Natural killer cell treated with Interleukin-12 subunit alpha and Interleukin-12 subunit beta and Interleukin-15 and Interleukin-18, amount 100 ng/mL, for 72 hours (primary cell): ENCODE measurements at regions not wholly inside any gene's neighbourhood (a gene's known extent, or its start where the extent isn't known, plus 50 kb on each side); places are given as distances from the start of the nearest gene placed in this dataset.
"Not testable (repeated sequence)": the region's sequence is repeated elsewhere in the genome, so short reads cannot be mapped to it uniquely, and the experiment has no call there.

Experiments used
- ATAC-seq, 2 donors: fragments of 150-1000 bp; cut with Tn5 transposase in 1 of 2; sonication (Bioruptor Pico), chemical (Tn5 transposase) in 1 of 2; 2 replicates each; pipeline ENCODE4 v1.10.0; 2021
- DNase-seq: peaks from one replicate; pipeline ENCODE4 v3.0.0; 2022; ENCODE audit warnings: low spot score
- H3K27ac Mint-ChIP-seq, 2 donors: 1 replicate in 1 of 2; 2 replicates in 1 of 2; pipeline ENCODE4 v1.8.0; 2022; ENCODE audit warnings: mixed read lengths in 2 of 2, mild to moderate bottlenecking in 1 of 2, moderate library complexity in 1 of 2
- H3K27me3 Mint-ChIP-seq, 2 donors: 1 replicate in 1 of 2; 2 replicates in 1 of 2; pipeline ENCODE4 v1.8.0; 2022; ENCODE audit warnings: mixed read lengths in 2 of 2
- H3K36me3 Mint-ChIP-seq: one replicate; pipeline ENCODE4 v1.8.0; 2022; ENCODE audit warnings: mixed read lengths
- H3K4me1 Mint-ChIP-seq, 2 donors: 1 replicate in 1 of 2; 2 replicates in 1 of 2; pipeline ENCODE4 v1.8.0; 2022; ENCODE audit warnings: low read depth in 2 of 2, mixed read lengths in 2 of 2, mild to moderate bottlenecking in 1 of 2
- H3K4me3 Mint-ChIP-seq: one replicate; pipeline ENCODE4 v1.8.0; 2022; ENCODE audit warnings: mixed read lengths
- H3K9me3 Mint-ChIP-seq: 2 replicates; pipeline ENCODE4 v1.8.0; 2022; ENCODE audit warnings: mixed read lengths

- not testable (repeated sequence) for H3K4me1 Mint-ChIP-seq, H3K9me3 Mint-ChIP-seq, DNase-seq, H3K27me3 Mint-ChIP-seq, H3K27ac Mint-ChIP-seq, H3K36me3 Mint-ChIP-seq, H3K4me3 Mint-ChIP-seq
- peak; percentile 58 to 69 for ATAC-seq
Measured at GRCh38 chr16:88193706-88194396, 188.9 kb upstream of the ZNF469 start.

GRCh38 chr16:88194397-88195268, 188.1 kb upstream of the ZNF469 start:
- H3K36me3 Mint-ChIP-seq = no peaks in the 10 kb centered on the region
- ATAC-seq (no peak), DNase-seq (no peak)
- peaks cover 7% of the 10 kb centered on the region in 2 donors for H3K27me3 Mint-ChIP-seq
- H3K27ac Mint-ChIP-seq = no peak overlapping the region
- H3K4me1 Mint-ChIP-seq = peaks cover 7 to 8% of the 10 kb centered on the region in 2 donors
- H3K4me3 Mint-ChIP-seq = no peak overlapping the region
- peaks cover 5% of the 10 kb centered on the region for H3K9me3 Mint-ChIP-seq

- no peak for ATAC-seq
- no peak for DNase-seq
- H3K4me1 Mint-ChIP-seq = peaks cover 7 to 8% of the 10 kb centered on the region in 2 donors
- no peak overlapping the region for H3K4me3 Mint-ChIP-seq
- peaks cover 5% of the 10 kb centered on the region for H3K9me3 Mint-ChIP-seq
- peaks cover 5 to 7% of the 10 kb centered on the region in 2 donors for H3K27me3 Mint-ChIP-seq
- no peak overlapping the region for H3K27ac Mint-ChIP-seq
- no peaks in the 10 kb centered on the region for H3K36me3 Mint-ChIP-seq
Measured at GRCh38 chr16:88195269-88195705, 187.5 kb upstream of the ZNF469 start.

GRCh38 chr16:88195911-88196465, 186.8 kb upstream of the ZNF469 start:
- peaks cover 5 to 7% of the 10 kb centered on the region in 2 donors for H3K27me3 Mint-ChIP-seq
- H3K4me3 Mint-ChIP-seq = no peak overlapping the region
- no peak for DNase-seq
- no peaks in the 10 kb centered on the region for H3K36me3 Mint-ChIP-seq
- H3K27ac Mint-ChIP-seq = no peak overlapping the region
- no peak for ATAC-seq
- peaks cover 5% of the 10 kb centered on the region for H3K9me3 Mint-ChIP-seq
- H3K4me1 Mint-ChIP-seq = peaks cover 7 to 8% of the 10 kb centered on the region in 2 donors

- Mint-ChIP-seq H3K4me1 (peaks cover 7 to 8% of the 10 kb centered on the region in 2 donors), H3K9me3 (peaks cover 5% of the 10 kb centered on the region), H3K4me3 (no peak overlapping the region), H3K27ac (no peak overlapping the region), H3K36me3 (no peaks in the 10 kb centered on the region), H3K27me3 (peaks cover 5 to 7% of the 10 kb centered on the region in 2 donors)
- ATAC-seq = no peak
- DNase-seq = no peak
Measured at GRCh38 chr16:88196471-88197400, 186.0 kb upstream of the ZNF469 start.

GRCh38 chr16:88197481-88198456, 185.0 kb upstream of the ZNF469 start:
- Mint-ChIP-seq H3K36me3 (no peaks in the 10 kb centered on the region), H3K27me3 (peaks cover 5 to 7% of the 10 kb centered on the region in 2 donors), H3K9me3 (peaks cover under 1% of the 10 kb centered on the region), H3K4me3 (no peak overlapping the region), H3K4me1 (peaks cover 2 to 4% of the 10 kb centered on the region in 2 donors), H3K27ac (no peak overlapping the region)
- ATAC-seq (no peak), DNase-seq (no peak)

GRCh38 chr16:88198457-88199295, 184.1 kb upstream of the ZNF469 start:
- not testable (repeated sequence) for H3K36me3 Mint-ChIP-seq, DNase-seq, H3K4me1 Mint-ChIP-seq, H3K27ac Mint-ChIP-seq, H3K27me3 Mint-ChIP-seq, H3K9me3 Mint-ChIP-seq, ATAC-seq, H3K4me3 Mint-ChIP-seq

- H3K4me1 Mint-ChIP-seq, H3K4me3 Mint-ChIP-seq, H3K27me3 Mint-ChIP-seq, DNase-seq, H3K9me3 Mint-ChIP-seq, H3K27ac Mint-ChIP-seq, ATAC-seq, H3K36me3 Mint-ChIP-seq: not testable (repeated sequence)
Measured at GRCh38 chr16:88199296-88200153, 183.2 kb upstream of the ZNF469 start.

GRCh38 chr16:88200154-88200895, 182.4 kb upstream of the ZNF469 start:
- DNase-seq, H3K36me3 Mint-ChIP-seq, H3K27me3 Mint-ChIP-seq, H3K27ac Mint-ChIP-seq, H3K4me1 Mint-ChIP-seq, H3K4me3 Mint-ChIP-seq, H3K9me3 Mint-ChIP-seq, ATAC-seq: not testable (repeated sequence)

GRCh38 chr16:88200896-88201185, 181.9 kb upstream of the ZNF469 start:
- DNase-seq = no peak
- no peak overlapping the region for H3K27ac Mint-ChIP-seq
- H3K9me3 Mint-ChIP-seq = no peaks in the 10 kb centered on the region
- H3K27me3 Mint-ChIP-seq = no peaks in the 10 kb centered on the region
- no peak overlapping the region for H3K4me3 Mint-ChIP-seq
- no peaks in the 10 kb centered on the region for H3K4me1 Mint-ChIP-seq
- no peaks in the 10 kb centered on the region for H3K36me3 Mint-ChIP-seq
- ATAC-seq = no peak

GRCh38 chr16:88201611-88202010, 181.1 kb upstream of the ZNF469 start:
- not testable (repeated sequence) for H3K4me1 Mint-ChIP-seq, DNase-seq, H3K36me3 Mint-ChIP-seq, H3K27me3 Mint-ChIP-seq, H3K9me3 Mint-ChIP-seq, H3K4me3 Mint-ChIP-seq, H3K27ac Mint-ChIP-seq, ATAC-seq
